GM12878 (cell line): ENCODE measurements at regions not wholly inside any gene's neighbourhood (a gene's known extent, or its start where the extent isn't known, plus 50 kb on each side); places are given as distances from the start of the nearest gene placed in this dataset.

Source experiments
- ATAC-seq: fragments of 200-7000 bp; cut with Tn5 transposase; 3 replicates; pipeline ENCODE4 v1.9.1; 2020; ENCODE audit warnings: mild to moderate bottlenecking, moderate library complexity
- BruUV-seq: library from RNA; stranded (reverse); fragments of 400-500 nt; replicated peaks from 2 replicates; lab custom pipeline; 2021; lab: Mats Ljungman, UMichigan
- CTCF ChIA-PET: fragments of 300-600 bp; sonication (Branson Sonifier 250); formaldehyde crosslinking; extraction: SDS; loops from one replicate; lab custom pipeline; 2021; ENCODE audit warnings: inconsistent platforms; lab: Yijun Ruan, JAX
- POLR2A ChIA-PET: fragments of 350-600 bp; formaldehyde crosslinking; extraction: SDS; loops from one replicate; lab custom pipeline; 2021; ENCODE audit warnings: inconsistent platforms; lab: Charles Lee
- RAD21 ChIA-PET: fragments of 300-600 bp; sonication (Branson Sonifier 250); formaldehyde crosslinking; loops from one replicate; lab custom pipeline; 2023; ENCODE audit warnings: antibody characterized with exemption; ENCODE audit not compliant: unreplicated experiment; lab: Charles Lee
- SMC1A ChIA-PET: fragments of 300-600 bp; sonication (Branson Sonifier 250); formaldehyde crosslinking; loops from one replicate; lab custom pipeline; 2023; ENCODE audit not compliant: unreplicated experiment, uncharacterized antibody; lab: Charles Lee
- DNase-seq: peaks from one replicate; pipeline ENCODE4 v3.0.0-alpha.2; 2011; ENCODE audit warnings: low read depth, low spot score
- FAIRE-seq: peaks from 3 replicates; lab custom pipeline; 2011; peaks lifted over from hg19 to GRCh38; lab: Jason Lieb, UNC
- H2AFZ ChIP-seq: 2 replicates; pipeline ENCODE4 v1.6.0; 2011; ENCODE audit warnings: low read depth, low read length, control low read depth; ENCODE audit not compliant: control insufficient read depth
- H3K27ac ChIP-seq: 2 replicates; pipeline ENCODE4 v1.5.1; 2011; ENCODE audit warnings: control low read depth; ENCODE audit not compliant: control insufficient read depth, insufficient read depth
- H3K27me3 ChIP-seq, 2 experiments: replicated peaks in 1 of 2; 2 replicates each; pipeline versions ENCODE4 v1.6.0 to v1.6.1; 2011; ENCODE audit warnings: low read length in 1 of 2; ENCODE audit not compliant: control insufficient read depth in 2 of 2, insufficient read depth in 2 of 2
- H3K36me3 ChIP-seq, 2 experiments: 2 replicates each; pipeline ENCODE4 v1.5.1; 2011; ENCODE audit warnings: low read length in 1 of 2; ENCODE audit not compliant: control insufficient read depth in 2 of 2, insufficient read depth in 2 of 2
- H3K4me1 ChIP-seq: 2 replicates; pipeline ENCODE4 v1.6.1; 2011; ENCODE audit warnings: mild to moderate bottlenecking, low read length, moderate library complexity, mixed read lengths; ENCODE audit not compliant: control insufficient read depth, insufficient read depth
- H3K4me2 ChIP-seq: 2 replicates; pipeline ENCODE4 v1.6.0; 2011; ENCODE audit warnings: control low read depth; ENCODE audit not compliant: control insufficient read depth, insufficient read depth
- H3K4me3 ChIP-seq: fragments of 200-600 bp; sonication (generic); 2 replicates; pipeline ENCODE4 v1.5.1; 2016
- H3K79me2 ChIP-seq: 2 replicates; pipeline ENCODE4 v1.6.0; 2011; ENCODE audit warnings: low read length; ENCODE audit not compliant: control insufficient read depth, insufficient read depth
- H3K9ac ChIP-seq: 2 replicates; pipeline ENCODE4 v1.8.0; 2011; ENCODE audit warnings: low read length, control low read depth, mixed read lengths; ENCODE audit not compliant: control insufficient read depth, insufficient read depth
- H3K9me3 ChIP-seq: replicated peaks from 3 replicates; pipeline ENCODE4 v1.5.1; 2011; ENCODE audit warnings: mild to moderate bottlenecking, low read length; ENCODE audit not compliant: control insufficient read depth, insufficient read depth
- H4K20me1 ChIP-seq: 2 replicates; pipeline ENCODE4 v1.6.0; 2011; ENCODE audit not compliant: control insufficient read depth, insufficient read depth
- BRCA1 ChIP-seq: IDR thresholded peaks from 2 replicates; pipeline ENCODE4 v1.6.1; 2011; ENCODE audit warnings: low read depth, low read length, improper control_type of control experiment
- GATAD2B ChIP-seq: fragments of 450-650 bp; conservative IDR thresholded peaks from 2 replicates; pipeline ENCODE4 v1.6.1; 2017; ENCODE audit warnings: low read depth, mild to moderate bottlenecking, moderate library complexity
- JUND ChIP-seq: IDR thresholded peaks from 2 replicates; pipeline ENCODE4 v1.6.1; 2012; ENCODE audit warnings: low read depth, mild to moderate bottlenecking, low read length, improper control_type of control experiment, moderate library complexity
- SP1 ChIP-seq: IDR thresholded peaks from one replicate; pipeline ENCODE4 v1.6.1; 2011; ENCODE audit warnings: low read depth, low read length
- TCF3 ChIP-seq: IDR thresholded peaks from 2 replicates; pipeline ENCODE4 v1.6.1; 2012; ENCODE audit warnings: low read depth, mild to moderate bottlenecking, low read length, borderline replicate concordance; ENCODE audit not compliant: insufficient read depth
- ZNF274 ChIP-seq: IDR thresholded peaks from one replicate; pipeline ENCODE4 v1.8.0; 2011; ENCODE audit not compliant: insufficient read length, insufficient read depth
- ZNF622 ChIP-seq: fragments of 450-650 bp; IDR thresholded peaks from 2 replicates; pipeline ENCODE4 v1.6.1; 2017; ENCODE audit warnings: mild to moderate bottlenecking, inconsistent platforms
- in situ Hi-C: fragments of 300-500 bp; cut with MboI; formaldehyde crosslinking; loops from 9 replicates; pipeline ENCODE4 v1.14.3; 2018; ENCODE audit warnings: mixed read lengths
- intact Hi-C: fragments of 100-400 bp; cut with micrococcal nuclease; formaldehyde crosslinking; loops from one replicate; pipeline ENCODE4 v1.14.2; 2022; ENCODE audit not compliant: unreplicated experiment
- TF ChIP-seq, protein P1 (sequence below): IDR thresholded peaks from 2 replicates; pipeline ENCODE4 v1.6.1; 2012; ENCODE audit warnings: low read depth, low read length, improper control_type of control experiment
- TF ChIP-seq, protein P2 (sequence below): fragments of 450-650 bp; IDR thresholded peaks from 2 replicates; pipeline ENCODE4 v1.6.1; 2016; ENCODE audit warnings: mild to moderate bottlenecking
- TF ChIP-seq, protein P3 (sequence below): IDR thresholded peaks from 2 replicates; pipeline ENCODE4 v1.6.1; 2012; ENCODE audit warnings: mild to moderate bottlenecking, low read depth, low read length
- TF ChIP-seq, protein P4 (sequence below): IDR thresholded peaks from 2 replicates; pipeline ENCODE4 v1.6.1; 2012; ENCODE audit warnings: improper control_type of control experiment, low read depth, low read length; ENCODE audit not compliant: insufficient replicate concordance

DNA sequence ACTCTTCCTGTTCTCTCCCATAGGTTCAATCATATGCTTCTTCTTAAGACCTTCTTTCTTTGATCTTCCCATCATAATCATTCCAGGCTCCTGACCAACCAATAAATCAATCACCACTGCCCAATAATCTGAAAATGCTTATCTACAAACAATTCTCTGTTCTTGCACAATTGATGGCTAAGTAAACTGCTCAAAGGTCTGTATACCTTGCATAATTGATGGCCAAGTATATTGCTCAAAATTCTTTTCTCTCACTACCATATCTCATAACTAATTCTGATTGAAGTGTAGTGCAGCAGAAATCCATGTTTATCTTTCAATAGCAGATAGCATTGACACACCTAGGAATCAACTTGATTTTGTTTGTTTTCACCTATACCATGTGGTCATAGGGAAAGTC lies 83.4 kb upstream of the EPHA6 start:
- no peak for DNase-seq
- in situ Hi-C loops: no loop called here
- ChIA-PET POLR2A (no interaction called here), CTCF (no interaction called here), SMC1A (no interaction called here), RAD21 (no interaction called here)
- H3K9ac ChIP-seq: no peak overlapping the region
- no peak overlapping the region for H3K27ac ChIP-seq
- no peaks in the 10 kb centered on the region for H4K20me1 ChIP-seq
- no peaks in the 10 kb centered on the region for H3K79me2 ChIP-seq
- no peak overlapping the region for H2AFZ ChIP-seq
- no peaks in the 10 kb centered on the region for H3K4me1 ChIP-seq
- H3K27me3 ChIP-seq: no peaks in the 10 kb centered on the region
- no peak overlapping the region for H3K4me3 ChIP-seq
- intact Hi-C loops: no loop called here
- no peaks in the 10 kb centered on the region for H3K36me3 ChIP-seq
- no peak overlapping the region for H3K4me2 ChIP-seq
- H3K9me3 ChIP-seq: no peaks in the 10 kb centered on the region
- ATAC-seq: no peak
- BruUV-seq: no TSS peak
- no peak for FAIRE-seq
- TF ChIP-seq ZNF274 (no peak), JUND (no peak), SP1 (no peak), BRCA1 (no peak), TCF3 (no peak), GATAD2B (no peak), ZNF622 (no peak)
- TF ChIP-seq, protein P1, sequence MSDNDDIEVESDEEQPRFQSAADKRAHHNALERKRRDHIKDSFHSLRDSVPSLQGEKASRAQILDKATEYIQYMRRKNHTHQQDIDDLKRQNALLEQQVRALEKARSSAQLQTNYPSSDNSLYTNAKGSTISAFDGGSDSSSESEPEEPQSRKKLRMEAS: no peak
- TF ChIP-seq, protein P2, sequence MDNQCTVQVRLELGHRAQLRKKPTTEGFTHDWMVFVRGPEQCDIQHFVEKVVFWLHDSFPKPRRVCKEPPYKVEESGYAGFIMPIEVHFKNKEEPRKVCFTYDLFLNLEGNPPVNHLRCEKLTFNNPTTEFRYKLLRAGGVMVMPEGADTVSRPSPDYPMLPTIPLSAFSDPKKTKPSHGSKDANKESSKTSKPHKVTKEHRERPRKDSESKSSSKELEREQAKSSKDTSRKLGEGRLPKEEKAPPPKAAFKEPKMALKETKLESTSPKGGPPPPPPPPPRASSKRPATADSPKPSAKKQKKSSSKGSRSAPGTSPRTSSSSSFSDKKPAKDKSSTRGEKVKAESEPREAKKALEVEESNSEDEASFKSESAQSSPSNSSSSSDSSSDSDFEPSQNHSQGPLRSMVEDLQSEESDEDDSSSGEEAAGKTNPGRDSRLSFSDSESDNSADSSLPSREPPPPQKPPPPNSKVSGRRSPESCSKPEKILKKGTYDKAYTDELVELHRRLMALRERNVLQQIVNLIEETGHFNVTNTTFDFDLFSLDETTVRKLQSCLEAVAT: no peak
- TF ChIP-seq, protein P3, sequence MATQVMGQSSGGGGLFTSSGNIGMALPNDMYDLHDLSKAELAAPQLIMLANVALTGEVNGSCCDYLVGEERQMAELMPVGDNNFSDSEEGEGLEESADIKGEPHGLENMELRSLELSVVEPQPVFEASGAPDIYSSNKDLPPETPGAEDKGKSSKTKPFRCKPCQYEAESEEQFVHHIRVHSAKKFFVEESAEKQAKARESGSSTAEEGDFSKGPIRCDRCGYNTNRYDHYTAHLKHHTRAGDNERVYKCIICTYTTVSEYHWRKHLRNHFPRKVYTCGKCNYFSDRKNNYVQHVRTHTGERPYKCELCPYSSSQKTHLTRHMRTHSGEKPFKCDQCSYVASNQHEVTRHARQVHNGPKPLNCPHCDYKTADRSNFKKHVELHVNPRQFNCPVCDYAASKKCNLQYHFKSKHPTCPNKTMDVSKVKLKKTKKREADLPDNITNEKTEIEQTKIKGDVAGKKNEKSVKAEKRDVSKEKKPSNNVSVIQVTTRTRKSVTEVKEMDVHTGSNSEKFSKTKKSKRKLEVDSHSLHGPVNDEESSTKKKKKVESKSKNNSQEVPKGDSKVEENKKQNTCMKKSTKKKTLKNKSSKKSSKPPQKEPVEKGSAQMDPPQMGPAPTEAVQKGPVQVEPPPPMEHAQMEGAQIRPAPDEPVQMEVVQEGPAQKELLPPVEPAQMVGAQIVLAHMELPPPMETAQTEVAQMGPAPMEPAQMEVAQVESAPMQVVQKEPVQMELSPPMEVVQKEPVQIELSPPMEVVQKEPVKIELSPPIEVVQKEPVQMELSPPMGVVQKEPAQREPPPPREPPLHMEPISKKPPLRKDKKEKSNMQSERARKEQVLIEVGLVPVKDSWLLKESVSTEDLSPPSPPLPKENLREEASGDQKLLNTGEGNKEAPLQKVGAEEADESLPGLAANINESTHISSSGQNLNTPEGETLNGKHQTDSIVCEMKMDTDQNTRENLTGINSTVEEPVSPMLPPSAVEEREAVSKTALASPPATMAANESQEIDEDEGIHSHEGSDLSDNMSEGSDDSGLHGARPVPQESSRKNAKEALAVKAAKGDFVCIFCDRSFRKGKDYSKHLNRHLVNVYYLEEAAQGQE: no peak
- TF ChIP-seq, protein P4, sequence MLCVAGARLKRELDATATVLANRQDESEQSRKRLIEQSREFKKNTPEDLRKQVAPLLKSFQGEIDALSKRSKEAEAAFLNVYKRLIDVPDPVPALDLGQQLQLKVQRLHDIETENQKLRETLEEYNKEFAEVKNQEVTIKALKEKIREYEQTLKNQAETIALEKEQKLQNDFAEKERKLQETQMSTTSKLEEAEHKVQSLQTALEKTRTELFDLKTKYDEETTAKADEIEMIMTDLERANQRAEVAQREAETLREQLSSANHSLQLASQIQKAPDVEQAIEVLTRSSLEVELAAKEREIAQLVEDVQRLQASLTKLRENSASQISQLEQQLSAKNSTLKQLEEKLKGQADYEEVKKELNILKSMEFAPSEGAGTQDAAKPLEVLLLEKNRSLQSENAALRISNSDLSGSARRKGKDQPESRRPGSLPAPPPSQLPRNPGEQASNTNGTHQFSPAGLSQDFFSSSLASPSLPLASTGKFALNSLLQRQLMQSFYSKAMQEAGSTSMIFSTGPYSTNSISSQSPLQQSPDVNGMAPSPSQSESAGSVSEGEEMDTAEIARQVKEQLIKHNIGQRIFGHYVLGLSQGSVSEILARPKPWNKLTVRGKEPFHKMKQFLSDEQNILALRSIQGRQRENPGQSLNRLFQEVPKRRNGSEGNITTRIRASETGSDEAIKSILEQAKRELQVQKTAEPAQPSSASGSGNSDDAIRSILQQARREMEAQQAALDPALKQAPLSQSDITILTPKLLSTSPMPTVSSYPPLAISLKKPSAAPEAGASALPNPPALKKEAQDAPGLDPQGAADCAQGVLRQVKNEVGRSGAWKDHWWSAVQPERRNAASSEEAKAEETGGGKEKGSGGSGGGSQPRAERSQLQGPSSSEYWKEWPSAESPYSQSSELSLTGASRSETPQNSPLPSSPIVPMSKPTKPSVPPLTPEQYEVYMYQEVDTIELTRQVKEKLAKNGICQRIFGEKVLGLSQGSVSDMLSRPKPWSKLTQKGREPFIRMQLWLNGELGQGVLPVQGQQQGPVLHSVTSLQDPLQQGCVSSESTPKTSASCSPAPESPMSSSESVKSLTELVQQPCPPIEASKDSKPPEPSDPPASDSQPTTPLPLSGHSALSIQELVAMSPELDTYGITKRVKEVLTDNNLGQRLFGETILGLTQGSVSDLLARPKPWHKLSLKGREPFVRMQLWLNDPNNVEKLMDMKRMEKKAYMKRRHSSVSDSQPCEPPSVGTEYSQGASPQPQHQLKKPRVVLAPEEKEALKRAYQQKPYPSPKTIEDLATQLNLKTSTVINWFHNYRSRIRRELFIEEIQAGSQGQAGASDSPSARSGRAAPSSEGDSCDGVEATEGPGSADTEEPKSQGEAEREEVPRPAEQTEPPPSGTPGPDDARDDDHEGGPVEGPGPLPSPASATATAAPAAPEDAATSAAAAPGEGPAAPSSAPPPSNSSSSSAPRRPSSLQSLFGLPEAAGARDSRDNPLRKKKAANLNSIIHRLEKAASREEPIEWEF: no peak
